ENCODE measurements at regions not wholly inside any gene's neighbourhood (a gene's known extent, or its start where the extent isn't known, plus 50 kb on each side); places are given as distances from the start of the nearest gene placed in this dataset.

- H4K8ac ChIP-seq (replicated peaks; ENCODE audit: insufficient read length, low read depth, low read length): no peak overlapping the region
- H3K9me3 ChIP-seq (ENCODE audit: control insufficient read depth, low read depth, low read length): no peaks in the 10 kb centered on the region
- H3K4me3 Mint-ChIP-seq: no peak overlapping the region
- no peaks in the 10 kb centered on the region for H3K4me1 Mint-ChIP-seq
- H2BK15ac ChIP-seq (ENCODE audit: low read depth, low read length): no peak overlapping the region
- H2BK5ac ChIP-seq (ENCODE audit: insufficient read length, low read length): no peak overlapping the region
- no peak overlapping the region for H4K5ac ChIP-seq (ENCODE audit: insufficient read length, low read depth, low read length)
- H3K4me2 ChIP-seq (ENCODE audit: insufficient read depth, insufficient read length, low read length): no peak overlapping the region
- TF ChIP-seq CTCF (conservative IDR thresholded peaks at IDR 0.05): no peak
- no peak overlapping the region for H2BK120ac ChIP-seq (ENCODE audit: low read depth, low read length, poor library complexity, severe bottlenecking)
- peaks cover 0 to 4% (median 0%) of the 10 kb centered on the region in 3 experiments; a peak in 1 of 7 replicates for H3K36me3 Mint-ChIP-seq (ENCODE audit: insufficient read depth in 1 of 3, low read depth in 3 of 3)
- no peak overlapping the region for H3K56ac ChIP-seq (ENCODE audit: insufficient read length, low read depth, low read length)
- H3K27me3 ChIP-seq (ENCODE audit: insufficient read depth, low read length): no peaks in the 10 kb centered on the region
- no peaks in the 10 kb centered on the region for H3K4me1 ChIP-seq (ENCODE audit: insufficient read depth, low read length)
- no peak overlapping the region for H3K4ac ChIP-seq (ENCODE audit: low read depth, low read length)
- H3K79me1 ChIP-seq (ENCODE audit: insufficient read depth, low read depth, low read length, poor library complexity, severe bottlenecking): no peaks in the 10 kb centered on the region
- H3K18ac ChIP-seq (ENCODE audit: insufficient read length, low read depth, low read length): no peak overlapping the region
- H3K79me2 ChIP-seq (ENCODE audit: insufficient read depth, low read length): no peaks in the 10 kb centered on the region
- H2AFZ ChIP-seq (ENCODE audit: low read length): no peak overlapping the region
- H2AK5ac ChIP-seq (ENCODE audit: insufficient read length, low read length): no peak overlapping the region
- no peak overlapping the region for H3K27ac Mint-ChIP-seq
- H4K91ac ChIP-seq (ENCODE audit: insufficient read length, low read depth, low read length): no peak overlapping the region
- H4K20me1 ChIP-seq (ENCODE audit: control insufficient read depth, insufficient read depth, insufficient read length): no peaks in the 10 kb centered on the region
- no peak overlapping the region for H3K27ac ChIP-seq (ENCODE audit: insufficient read length, low read depth, low read length)
- no peak overlapping the region for H3T11ph ChIP-seq (ENCODE audit: low read length)
- H3K9ac ChIP-seq (ENCODE audit: extremely low read depth, insufficient read length, low read length): no peak overlapping the region
- no peaks in the 10 kb centered on the region; a peak in 3 of 5 replicates for H3K9me3 Mint-ChIP-seq
- H3K14ac ChIP-seq (ENCODE audit: insufficient read depth, low read length): no peak overlapping the region
- H2BK20ac ChIP-seq (ENCODE audit: low read depth, low read length, poor library complexity, severe bottlenecking): no peak overlapping the region
- H3K23ac ChIP-seq (ENCODE audit: insufficient read length, low read depth, low read length): no peak overlapping the region
- no peak overlapping the region for H2BK12ac ChIP-seq (ENCODE audit: insufficient read length, low read depth, low read length)
- no peaks in the 10 kb centered on the region for H3K23me2 ChIP-seq (ENCODE audit: insufficient read length, low read depth, low read length, poor library complexity, severe bottlenecking)
- H3K27me3 Mint-ChIP-seq (ENCODE audit: low read depth): no peaks in the 10 kb centered on the region
- DNase-seq: no peak
Measured at GRCh38 chr2:107222466-107222865, 336.5 kb upstream of the ST6GAL2 start.

Data from H9 (cell line).